GM19395 (cell line): ENCODE measurements at regions not wholly inside any gene's neighbourhood (a gene's known extent, or its start where the extent isn't known, plus 50 kb on each side); places are given as distances from the start of the nearest gene placed in this dataset.
"Not testable (repeated sequence)": the region's sequence is repeated elsewhere in the genome, so short reads cannot be mapped to it uniquely, and the experiment has no call there.

Source experiments
- ATAC-seq: cut with Tn5 transposase; IDR thresholded peaks from one replicate; pipeline ENCODE4 v1.9.1; 2021; ENCODE audit warnings: mild to moderate bottlenecking, moderate library complexity; ENCODE audit not compliant: unreplicated experiment

- ATAC-seq, result not testable (repeated sequence)
These were observed 289.4 kb downstream of the CNTNAP3B start for GRCh38 chr9:41839786-41840185.

GRCh38 chr9:41838953-41839352 is 290.3 kb downstream of the CNTNAP3B start:
- not testable (repeated sequence) for ATAC-seq

GRCh38 chr9:41838562-41838851 is 290.7 kb downstream of the CNTNAP3B start:
- ATAC-seq, result not testable (repeated sequence)

GRCh38 chr9:41837684-41838561 is 291.3 kb downstream of the CNTNAP3B start:
- ATAC-seq, result not testable (repeated sequence)

- ATAC-seq, result not testable (repeated sequence)
These were observed 296.1 kb downstream of the CNTNAP3B start for GRCh38 chr9:41833108-41833507.

DNA sequence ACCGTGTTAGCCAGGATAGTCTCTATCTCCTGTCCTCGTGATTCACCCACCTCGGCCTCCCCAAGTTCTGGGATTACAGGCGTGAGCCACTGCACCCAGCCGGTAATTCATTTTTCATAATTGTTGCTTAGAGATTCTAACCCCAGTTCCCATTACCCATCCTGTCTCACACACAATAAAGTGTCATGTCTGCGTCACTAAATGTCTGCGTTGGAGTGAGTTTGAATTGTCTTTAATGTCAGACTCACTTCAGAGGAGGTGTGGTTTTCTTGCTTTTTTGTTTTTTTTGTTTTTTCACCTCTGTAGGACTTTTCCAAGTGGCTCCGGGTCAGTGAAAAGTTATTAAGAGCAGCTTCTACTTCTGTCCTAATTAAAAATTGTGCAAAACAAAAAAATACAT is 304.5 kb downstream of the CNTNAP3B start:
- not testable (repeated sequence) for ATAC-seq

DNA sequence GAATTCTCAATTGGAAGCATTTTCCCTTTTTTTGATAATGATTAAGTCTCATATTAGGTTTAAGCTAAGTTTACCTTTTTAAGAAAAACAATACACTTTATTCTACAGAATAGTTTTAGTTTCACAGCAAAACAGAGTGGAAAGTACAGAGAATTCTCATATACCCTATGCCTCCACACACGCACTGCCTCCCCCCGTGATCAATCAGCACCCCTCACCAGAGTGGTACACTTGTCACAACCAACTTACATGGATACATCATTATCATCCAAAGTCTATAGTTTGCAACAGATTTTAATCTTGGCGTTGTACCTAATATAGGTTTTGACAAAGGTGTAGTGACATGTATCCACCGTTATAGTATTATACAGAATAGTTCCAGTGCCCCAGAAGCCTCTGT is 326.5 kb downstream of the CNTNAP3B start:
- ATAC-seq, result not testable (repeated sequence)

DNA sequence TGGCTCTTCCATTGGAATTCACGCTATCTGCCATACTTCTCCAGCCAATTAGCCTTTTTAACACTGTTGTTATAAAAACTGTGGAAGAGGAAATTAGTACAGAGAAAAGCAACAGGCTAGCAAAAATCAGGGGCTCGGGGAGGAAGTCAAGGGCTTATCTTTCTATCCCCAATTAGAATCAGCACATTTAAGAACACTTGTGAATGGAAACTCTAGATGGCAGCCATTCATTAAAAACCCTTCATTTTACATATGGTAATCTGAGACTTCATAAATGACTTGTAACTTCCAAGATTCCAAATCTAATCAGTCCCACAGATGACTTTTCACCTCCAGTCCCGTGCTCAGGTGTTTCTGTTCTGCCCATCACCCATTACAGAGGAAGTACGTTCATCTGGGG is 330.5 kb downstream of the CNTNAP3B start:
- ATAC-seq, result not testable (repeated sequence)

- ATAC-seq, result not testable (repeated sequence)
These were observed 338.4 kb downstream of the CNTNAP3B start for GRCh38 chr9:41790719-41791363.

- ATAC-seq, result not testable (repeated sequence)
These were observed 339.2 kb downstream of the CNTNAP3B start for GRCh38 chr9:41790007-41790406.

DNA sequence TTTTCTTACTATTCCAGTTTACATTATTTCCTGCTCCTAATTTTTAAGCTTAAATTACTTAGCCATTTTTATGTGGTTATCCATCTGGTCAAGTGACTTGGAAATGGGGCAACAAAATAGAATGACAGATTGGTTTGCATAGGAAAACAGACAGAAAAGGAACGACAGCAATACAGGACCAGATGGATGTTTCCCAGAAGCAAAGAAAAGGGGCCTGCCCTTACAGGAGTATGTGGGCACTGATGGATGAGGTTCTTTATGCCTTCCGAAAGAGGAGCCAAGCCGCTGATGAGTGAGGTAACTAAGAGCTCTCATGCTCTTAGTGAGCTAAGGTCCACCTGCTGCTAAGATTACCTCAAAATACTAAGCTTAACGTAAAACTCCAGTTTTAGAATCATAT is 339.8 kb downstream of the CNTNAP3B start:
- ATAC-seq, result not testable (repeated sequence)

DNA sequence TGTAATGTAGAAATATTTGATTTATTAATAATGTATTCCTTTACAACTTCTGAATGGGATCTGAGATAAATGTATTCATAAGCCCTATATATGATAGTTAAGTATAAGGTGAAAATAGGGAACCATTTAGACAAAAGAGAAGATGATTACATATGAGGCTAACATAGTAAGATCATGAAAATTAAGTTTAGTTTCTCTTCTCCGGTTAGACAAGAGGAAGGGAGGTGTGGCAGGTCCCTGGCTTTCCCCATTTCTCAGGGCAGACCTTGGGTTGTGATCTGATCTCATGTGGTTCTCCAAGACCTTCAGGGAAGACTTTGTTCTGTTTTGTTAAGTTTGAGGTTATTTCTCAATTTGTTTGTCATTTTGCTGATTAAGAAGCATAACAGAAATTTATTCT is 341.3 kb downstream of the CNTNAP3B start:
- not testable (repeated sequence) for ATAC-seq

DNA sequence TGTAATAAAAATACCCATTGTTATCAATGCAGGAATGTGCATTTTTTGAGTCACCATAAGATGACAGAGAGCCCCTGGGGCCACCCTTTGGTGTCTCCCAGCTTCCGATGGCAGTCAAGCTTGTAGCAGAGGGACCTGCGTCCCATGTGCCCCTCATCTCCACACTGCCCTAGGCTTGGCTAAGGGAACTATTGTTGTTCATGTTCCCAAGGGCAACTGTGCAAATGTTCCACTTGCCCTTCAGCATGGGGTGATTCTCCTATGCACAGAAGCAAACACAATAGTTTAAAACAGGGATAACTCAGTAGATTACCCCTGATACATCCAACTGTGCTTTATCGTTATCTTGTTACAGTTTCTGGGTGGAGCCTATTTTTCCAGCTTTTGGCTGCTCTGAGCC is 342.0 kb downstream of the CNTNAP3B start:
- not testable (repeated sequence) for ATAC-seq

DNA sequence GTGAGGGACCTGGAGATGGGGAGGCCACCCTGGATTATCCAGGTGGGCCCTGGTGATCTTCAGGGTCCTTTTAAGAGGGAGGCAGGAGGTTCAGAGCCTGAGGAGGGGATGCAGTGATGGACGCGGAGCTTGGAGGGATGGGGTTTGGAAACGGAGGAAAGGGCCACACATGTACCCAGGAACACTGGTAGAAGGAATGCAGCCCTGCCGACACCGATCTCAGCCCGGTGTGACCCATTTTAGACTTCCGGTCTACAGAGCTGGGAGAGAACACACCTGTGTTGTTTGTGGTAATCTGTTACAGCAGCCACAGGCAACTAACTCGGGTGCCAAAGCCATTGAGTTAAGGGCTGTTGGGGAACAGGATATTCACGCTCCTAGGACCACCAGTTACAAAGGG is 345.2 kb downstream of the CNTNAP3B start:
- ATAC-seq, result not testable (repeated sequence)

DNA sequence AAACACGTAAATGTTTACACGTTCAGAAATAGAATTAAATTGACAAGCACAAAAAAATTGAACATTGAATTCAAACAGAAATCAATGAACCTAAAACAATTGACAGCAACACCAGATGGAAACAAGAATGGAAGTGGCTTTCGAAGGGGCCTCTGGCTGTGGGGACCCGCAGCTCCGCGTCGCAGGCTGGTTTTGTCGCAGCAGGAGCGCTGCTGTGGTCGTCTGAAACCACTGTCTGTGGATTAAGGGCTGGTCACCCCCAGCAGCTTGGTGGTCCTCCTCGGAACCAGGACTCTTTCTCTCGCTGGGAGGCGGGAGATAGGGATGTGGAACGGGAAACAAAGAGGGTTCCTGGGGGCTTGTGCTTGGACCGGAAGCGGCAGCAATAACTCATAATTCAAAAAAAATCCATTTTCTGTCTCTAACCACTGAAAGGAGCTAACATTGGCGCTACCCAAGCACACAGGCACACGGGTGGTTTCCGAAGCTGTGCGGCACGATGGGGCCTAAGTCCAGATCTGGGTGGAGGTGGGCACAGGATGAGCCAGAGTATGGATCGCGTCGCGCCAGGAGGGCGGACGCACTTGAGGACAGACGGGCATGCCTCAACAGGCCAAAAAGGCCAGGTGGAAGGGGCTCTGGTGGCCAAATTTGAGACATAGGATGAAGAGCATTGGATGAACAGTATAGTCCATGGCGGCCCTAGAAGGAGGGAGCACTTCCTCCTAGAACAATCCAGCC is 346.0 kb downstream of the CNTNAP3B start:
- not testable (repeated sequence) for ATAC-seq

GRCh38 chr9:41781899-41782298 is 347.3 kb downstream of the CNTNAP3B start:
- not testable (repeated sequence) for ATAC-seq

GRCh38 chr9:41779897-41780406 is 349.3 kb downstream of the CNTNAP3B start:
- not testable (repeated sequence) for ATAC-seq

DNA sequence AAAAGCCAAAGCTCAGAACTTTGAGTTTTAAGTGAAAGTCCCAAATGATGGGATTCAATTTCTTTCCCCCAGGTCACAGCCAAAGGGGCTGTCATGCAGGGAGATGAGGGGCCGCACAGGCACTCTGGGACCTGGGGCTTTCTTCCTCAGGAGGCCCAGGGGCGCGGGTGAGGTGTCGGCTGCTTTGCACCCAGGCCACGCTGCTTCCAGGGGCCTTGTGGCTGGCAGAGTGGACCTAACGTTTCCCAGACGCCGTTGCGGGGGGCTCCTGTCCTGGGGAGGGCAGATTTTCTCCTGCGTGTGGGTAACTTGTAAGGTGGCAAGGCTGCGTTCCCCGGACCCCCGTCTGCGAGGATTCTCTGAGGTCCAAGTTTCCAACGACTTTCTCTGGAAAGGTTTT is 350.0 kb downstream of the CNTNAP3B start:
- ATAC-seq, result not testable (repeated sequence)

GRCh38 chr9:41778535-41779071 is 350.6 kb downstream of the CNTNAP3B start:
- not testable (repeated sequence) for ATAC-seq

DNA sequence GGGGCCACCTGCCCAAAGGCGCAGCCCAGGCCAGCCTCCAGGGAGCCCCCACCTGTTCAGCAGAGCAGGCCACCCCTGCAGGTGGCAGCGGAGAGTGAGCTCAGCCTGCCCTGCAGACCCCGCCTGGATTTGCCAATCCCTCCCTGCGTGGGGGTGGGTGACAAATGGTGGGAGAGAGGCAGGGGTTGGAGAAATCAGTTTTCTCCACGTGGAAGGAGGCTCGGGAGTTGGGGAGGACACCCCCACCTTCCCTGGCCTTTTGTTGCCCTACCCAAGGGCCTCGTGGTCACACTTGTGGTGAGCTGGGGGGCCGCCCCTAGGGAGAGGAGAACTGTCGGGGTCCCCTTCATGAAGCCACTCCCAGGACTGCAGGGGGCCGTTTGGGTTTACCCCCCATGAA is 351.7 kb downstream of the CNTNAP3B start:
- ATAC-seq, result not testable (repeated sequence)

DNA sequence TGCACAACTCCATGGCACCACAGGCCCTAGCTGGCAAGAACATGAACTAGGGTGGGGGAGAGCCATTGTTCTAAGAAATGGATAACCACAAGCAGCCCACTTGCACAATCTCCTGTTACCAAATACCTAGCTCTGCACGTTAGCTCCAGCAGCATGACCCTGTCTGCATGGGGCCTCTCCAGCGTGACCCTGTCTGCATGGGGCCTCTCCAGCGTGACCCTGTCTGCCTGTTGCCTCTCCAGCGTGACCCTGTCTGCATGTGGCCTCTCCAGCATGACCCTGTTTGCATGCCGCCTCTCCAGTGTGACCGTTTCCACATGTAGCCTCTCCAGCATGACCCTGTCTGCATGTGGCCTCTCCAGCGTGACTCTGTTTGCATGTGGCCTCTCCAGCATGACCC is 356.7 kb downstream of the CNTNAP3B start:
- ATAC-seq, result not testable (repeated sequence)
